ENCODE measurements at regions not wholly inside any gene's neighbourhood (a gene's known extent, or its start where the extent isn't known, plus 50 kb on each side); places are given as distances from the start of the nearest gene placed in this dataset.

DNA sequence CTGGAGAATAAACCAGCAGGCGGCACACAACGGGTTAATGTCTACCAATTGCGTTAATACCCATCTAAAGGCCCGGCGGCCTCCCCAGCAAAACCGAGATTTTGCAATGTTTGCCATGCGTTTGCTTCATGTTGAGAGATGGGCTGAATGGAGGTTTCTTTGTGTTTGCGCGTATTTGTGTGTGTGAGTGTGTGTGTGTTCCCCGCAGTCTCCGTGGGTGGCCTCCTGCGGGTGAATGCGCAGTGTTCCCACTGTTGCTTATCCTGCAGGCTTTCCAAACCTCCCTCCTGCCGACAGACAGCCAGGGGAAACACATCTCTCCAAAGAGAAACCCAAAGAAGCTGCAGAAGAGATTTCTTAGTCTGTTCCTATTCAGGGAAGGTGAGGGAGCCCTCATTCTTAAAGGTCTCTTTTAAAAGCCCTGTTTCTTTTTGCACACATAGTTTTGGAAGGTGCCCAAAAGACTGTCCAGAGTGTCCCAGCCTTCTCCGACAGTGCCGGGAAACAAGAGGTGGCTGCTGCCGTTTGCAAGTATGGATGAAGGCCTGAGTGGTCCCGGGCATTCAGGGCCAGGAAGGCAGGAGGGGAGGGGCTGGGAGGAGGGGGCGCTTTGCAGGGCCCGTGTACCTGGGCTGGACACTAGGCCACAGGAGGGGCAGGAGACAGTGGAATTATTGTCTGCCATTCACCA lies 103.8 kb upstream of the ERCC6L2 start (continued):
- TF ChIP-seq, protein P1, sequence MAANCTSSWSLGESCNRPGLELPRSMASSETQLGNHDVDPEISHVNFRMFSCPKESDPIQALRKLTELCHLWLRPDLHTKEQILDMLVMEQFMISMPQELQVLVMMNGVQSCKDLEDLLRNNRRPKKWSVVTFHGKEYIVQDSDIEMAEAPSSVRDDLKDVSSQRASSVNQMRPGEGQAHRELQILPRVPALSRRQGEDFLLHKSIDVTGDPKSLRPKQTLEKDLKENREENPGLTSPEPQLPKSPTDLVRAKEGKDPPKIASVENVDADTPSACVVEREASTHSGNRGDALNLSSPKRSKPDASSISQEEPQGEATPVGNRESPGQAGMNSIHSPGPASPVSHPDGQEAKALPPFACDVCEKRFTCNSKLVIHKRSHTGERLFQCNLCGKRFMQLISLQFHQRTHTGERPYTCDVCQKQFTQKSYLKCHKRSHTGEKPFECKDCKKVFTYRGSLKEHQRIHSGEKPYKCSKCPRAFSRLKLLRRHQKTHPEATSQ (CRISPR knock-in tag; IDR thresholded peaks at IDR 0.05; ENCODE audit: borderline replicate concordance): 0 out of 2 replicates have a peak, but pooled peaks have one; percentile 33
- TF ChIP-seq CREB1 (IDR thresholded peaks at IDR 0.05) (no peak), CREB1 (CRISPR knock-in tag; IDR thresholded peaks at IDR 0.05) (no peak), RBM22 (optimal IDR thresholded peaks at IDR 0.05; ENCODE audit: low read length) (no peak), TBP (CRISPR knock-in tag; IDR thresholded peaks at IDR 0.05) (no peak), ZNF75D (CRISPR knock-in tag; IDR thresholded peaks at IDR 0.05; ENCODE audit: borderline replicate concordance) (no peak), ETV5 (CRISPR knock-in tag; IDR thresholded peaks at IDR 0.05; ENCODE audit: borderline replicate concordance) (peak; percentile 39; the same call in 1 of the 2 replicates), U2AF2 (IDR thresholded peaks at IDR 0.05; ENCODE audit: low read depth, low read length) (no peak), ZNF678 (CRISPR knock-in tag; IDR thresholded peaks at IDR 0.05) (no peak), SYNCRIP (IDR thresholded peaks at IDR 0.05; ENCODE audit: insufficient read depth, low read depth, low read length) (no peak), PTBP1 (IDR thresholded peaks at IDR 0.05; ENCODE audit: low read depth, low read length, poor library complexity, severe bottlenecking) (no peak), ZNF652 (CRISPR knock-in tag; IDR thresholded peaks at IDR 0.05; ENCODE audit: borderline replicate concordance, low read depth) (peak; percentile 99), AKAP8 (CRISPR knock-in tag; IDR thresholded peaks at IDR 0.05) (no peak), ZKSCAN1 (IDR thresholded peaks at IDR 0.05; ENCODE audit: low read length) (no peak), TRIM24 (CRISPR knock-in tag; IDR thresholded peaks at IDR 0.05) (no peak), HNF4G (IDR thresholded peaks at IDR 0.05; ENCODE audit: borderline replicate concordance, low read depth, low read length) (peak; percentile 42; the same call in 1 of the 2 replicates), HNF4G (CRISPR knock-in tag; IDR thresholded peaks at IDR 0.05; ENCODE audit: borderline replicate concordance, low read depth) (no peak), STAG1 (CRISPR knock-in tag; IDR thresholded peaks at IDR 0.05) (peak; percentile 4; the same call in 1 of the 2 replicates)
- TF ChIP-seq, protein P2, sequence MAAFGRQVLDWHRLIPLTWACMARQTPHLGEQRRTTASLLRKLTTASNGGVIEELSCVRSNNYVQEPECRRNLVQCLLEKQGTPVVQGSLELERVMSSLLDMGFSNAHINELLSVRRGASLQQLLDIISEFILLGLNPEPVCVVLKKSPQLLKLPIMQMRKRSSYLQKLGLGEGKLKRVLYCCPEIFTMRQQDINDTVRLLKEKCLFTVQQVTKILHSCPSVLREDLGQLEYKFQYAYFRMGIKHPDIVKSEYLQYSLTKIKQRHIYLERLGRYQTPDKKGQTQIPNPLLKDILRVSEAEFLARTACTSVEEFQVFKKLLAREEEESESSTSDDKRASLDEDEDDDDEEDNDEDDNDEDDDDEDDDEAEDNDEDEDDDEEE (CRISPR knock-in tag; IDR thresholded peaks at IDR 0.05): no peak
- TF ChIP-seq, protein P3, sequence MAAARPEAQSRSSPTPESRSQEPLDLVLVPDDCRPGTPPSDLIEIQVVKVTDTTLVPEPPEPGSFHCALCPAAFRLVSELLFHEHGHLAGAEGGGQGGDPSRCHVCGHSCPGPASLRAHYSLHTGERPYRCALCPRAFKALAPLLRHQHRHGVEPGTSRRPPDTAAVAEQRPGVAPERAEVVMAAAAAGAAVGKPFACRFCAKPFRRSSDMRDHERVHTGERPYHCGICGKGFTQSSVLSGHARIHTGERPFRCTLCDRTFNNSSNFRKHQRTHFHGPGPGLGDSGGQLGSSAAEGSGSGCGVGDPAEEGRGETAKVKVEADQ (CRISPR knock-in tag; IDR thresholded peaks at IDR 0.05; ENCODE audit: borderline replicate concordance): no peak
- TF ChIP-seq, protein P4, sequence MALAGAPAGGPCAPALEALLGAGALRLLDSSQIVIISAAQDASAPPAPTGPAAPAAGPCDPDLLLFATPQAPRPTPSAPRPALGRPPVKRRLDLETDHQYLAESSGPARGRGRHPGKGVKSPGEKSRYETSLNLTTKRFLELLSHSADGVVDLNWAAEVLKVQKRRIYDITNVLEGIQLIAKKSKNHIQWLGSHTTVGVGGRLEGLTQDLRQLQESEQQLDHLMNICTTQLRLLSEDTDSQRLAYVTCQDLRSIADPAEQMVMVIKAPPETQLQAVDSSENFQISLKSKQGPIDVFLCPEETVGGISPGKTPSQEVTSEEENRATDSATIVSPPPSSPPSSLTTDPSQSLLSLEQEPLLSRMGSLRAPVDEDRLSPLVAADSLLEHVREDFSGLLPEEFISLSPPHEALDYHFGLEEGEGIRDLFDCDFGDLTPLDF (CRISPR knock-in tag; IDR thresholded peaks at IDR 0.05): peak; percentile 43; the same call in 1 of the 2 replicates
- TF ChIP-seq, protein P5, sequence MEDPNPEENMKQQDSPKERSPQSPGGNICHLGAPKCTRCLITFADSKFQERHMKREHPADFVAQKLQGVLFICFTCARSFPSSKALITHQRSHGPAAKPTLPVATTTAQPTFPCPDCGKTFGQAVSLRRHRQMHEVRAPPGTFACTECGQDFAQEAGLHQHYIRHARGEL (CRISPR knock-in tag; IDR thresholded peaks at IDR 0.05): no peak
- TF ChIP-seq, protein P6, sequence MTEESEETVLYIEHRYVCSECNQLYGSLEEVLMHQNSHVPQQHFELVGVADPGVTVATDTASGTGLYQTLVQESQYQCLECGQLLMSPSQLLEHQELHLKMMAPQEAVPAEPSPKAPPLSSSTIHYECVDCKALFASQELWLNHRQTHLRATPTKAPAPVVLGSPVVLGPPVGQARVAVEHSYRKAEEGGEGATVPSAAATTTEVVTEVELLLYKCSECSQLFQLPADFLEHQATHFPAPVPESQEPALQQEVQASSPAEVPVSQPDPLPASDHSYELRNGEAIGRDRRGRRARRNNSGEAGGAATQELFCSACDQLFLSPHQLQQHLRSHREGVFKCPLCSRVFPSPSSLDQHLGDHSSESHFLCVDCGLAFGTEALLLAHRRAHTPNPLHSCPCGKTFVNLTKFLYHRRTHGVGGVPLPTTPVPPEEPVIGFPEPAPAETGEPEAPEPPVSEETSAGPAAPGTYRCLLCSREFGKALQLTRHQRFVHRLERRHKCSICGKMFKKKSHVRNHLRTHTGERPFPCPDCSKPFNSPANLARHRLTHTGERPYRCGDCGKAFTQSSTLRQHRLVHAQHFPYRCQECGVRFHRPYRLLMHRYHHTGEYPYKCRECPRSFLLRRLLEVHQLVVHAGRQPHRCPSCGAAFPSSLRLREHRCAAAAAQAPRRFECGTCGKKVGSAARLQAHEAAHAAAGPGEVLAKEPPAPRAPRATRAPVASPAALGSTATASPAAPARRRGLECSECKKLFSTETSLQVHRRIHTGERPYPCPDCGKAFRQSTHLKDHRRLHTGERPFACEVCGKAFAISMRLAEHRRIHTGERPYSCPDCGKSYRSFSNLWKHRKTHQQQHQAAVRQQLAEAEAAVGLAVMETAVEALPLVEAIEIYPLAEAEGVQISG (CRISPR knock-in tag; IDR thresholded peaks at IDR 0.05): peak; percentile 55; the same call in 1 of the 2 replicates

Data from HepG2 (cell line).